B cell (primary cell): ENCODE measurements at regions not wholly inside any gene's neighbourhood (a gene's known extent, or its start where the extent isn't known, plus 50 kb on each side); places are given as distances from the start of the nearest gene placed in this dataset.
"Not testable (repeated sequence)": the region's sequence is repeated elsewhere in the genome, so short reads cannot be mapped to it uniquely, and the experiment has no call there.

Source experiments
- ATAC-seq: fragments of 200-7000 bp; cut with Tn5 transposase; one replicate; pipeline ENCODE4 v1.10.0; 2021; ENCODE audit warnings: low read depth, mild to moderate bottlenecking, moderate number of reproducible peaks, moderate library complexity
- CTCF ChIA-PET: fragments of 350-600 bp; sonication (Branson Sonifier 250); formaldehyde crosslinking; loops from one replicate; lab custom pipeline; 2021; ENCODE audit warnings: antibody characterized with exemption, inconsistent platforms; lab: Charles Lee
- POLR2A ChIA-PET: fragments of 350-600 bp; sonication (Branson Sonifier 250); formaldehyde crosslinking; loops from one replicate; lab custom pipeline; 2021; ENCODE audit warnings: antibody characterized with exemption; lab: Charles Lee
- DNase-seq: peaks from one replicate; pipeline ENCODE4 v3.0.0; 2013
- H2AFZ ChIP-seq: 2 replicates; pipeline ENCODE4 v1.6.1; 2012; ENCODE audit warnings: mild to moderate bottlenecking, low read depth, low read length; ENCODE audit not compliant: insufficient read depth, poor library complexity, severe bottlenecking
- H3K27ac ChIP-seq, 2 donors: 1 replicate in 1 of 2; 2 replicates in 1 of 2; pipeline ENCODE4 v1.5.1; 2012 to 2013; ENCODE audit warnings: low read length in 2 of 2, mild to moderate bottlenecking in 2 of 2, moderate library complexity in 1 of 2
- H3K27me3 ChIP-seq, 4 experiments: fragments of 200-600 bp in 1 of 4; sonication (generic) in 1 of 4; replicated peaks in 1 of 4; 1 replicate in 2 of 4; 2 replicates in 2 of 4; pipeline versions ENCODE4 v1.6.1 to v1.7.0; 2013 to 2016; ENCODE audit warnings: low read length in 3 of 4, mild to moderate bottlenecking in 2 of 4, mixed read lengths in 1 of 4, moderate library complexity in 1 of 4; ENCODE audit not compliant: insufficient read depth in 4 of 4, control insufficient read depth in 3 of 4; ENCODE audit errors: control extremely low read depth in 1 of 4
- H3K36me3 ChIP-seq, 2 experiments: replicated peaks in 1 of 2; 1 replicate in 1 of 2; 2 replicates in 1 of 2; pipeline versions ENCODE4 v1.6.1 to v1.7.1; 2013; ENCODE audit warnings: low read length in 1 of 2; ENCODE audit not compliant: insufficient read depth in 2 of 2, control insufficient read depth in 1 of 2; ENCODE audit errors: control extremely low read depth in 1 of 2, extremely low read depth in 1 of 2
- H3K4me1 ChIP-seq, 2 donors: fragments of 200-600 bp in 1 of 2; sonication (generic) in 1 of 2; 1 replicate in 1 of 2; 2 replicates in 1 of 2; pipeline versions ENCODE4 v1.5.1 to v1.6.1; 2013 to 2017; ENCODE audit warnings: low read length in 2 of 2; ENCODE audit not compliant: control insufficient read depth in 2 of 2, insufficient read depth in 2 of 2
- H3K4me2 ChIP-seq: replicated peaks from 2 replicates; pipeline ENCODE3; 2012; ENCODE audit warnings: mild to moderate bottlenecking, low read depth, low read length; ENCODE audit not compliant: poor library complexity, severe bottlenecking
- H3K4me3 ChIP-seq, 5 experiments: fragments of 200-600 bp in 1 of 5; sonication (generic) in 1 of 5; 1 replicate in 3 of 5; 2 replicates in 2 of 5; pipeline versions ENCODE4 v1.5.1 to v1.7.0; 2011 to 2016; ENCODE audit warnings: low read length in 4 of 5, mild to moderate bottlenecking in 4 of 5, low read depth in 2 of 5, control low read depth in 1 of 5, moderate library complexity in 1 of 5; ENCODE audit not compliant: insufficient read depth in 1 of 5; ENCODE audit errors: control extremely low read depth in 1 of 5, extremely low read depth in 1 of 5
- H3K79me2 ChIP-seq: fragments of 200-600 bp; sonication (generic); one replicate; pipeline ENCODE4 v1.6.0; 2016; ENCODE audit warnings: low read length; ENCODE audit not compliant: control insufficient read depth, insufficient read depth
- H3K9ac ChIP-seq: fragments of 200-600 bp; sonication (generic); 2 replicates; pipeline ENCODE4 v1.6.1; 2017; ENCODE audit warnings: mild to moderate bottlenecking, low read length, moderate library complexity
- H3K9me3 ChIP-seq, 3 donors: one replicate each; pipeline versions ENCODE4 v1.6.1 to v1.7.1; 2013; ENCODE audit warnings: low read length in 2 of 3; ENCODE audit not compliant: control insufficient read depth in 2 of 3, insufficient read depth in 1 of 3; ENCODE audit errors: control extremely low read depth in 1 of 3
- H4K20me1 ChIP-seq: 2 replicates; pipeline ENCODE4 v1.6.0; 2012; ENCODE audit warnings: mild to moderate bottlenecking, low read length; ENCODE audit not compliant: insufficient read depth, control insufficient read depth, poor library complexity, severe bottlenecking
- H3K27ac Mint-ChIP-seq: one replicate; pipeline ENCODE4 v1.8.0; 2021; ENCODE audit warnings: mixed read lengths
- H3K27me3 Mint-ChIP-seq: one replicate; pipeline ENCODE4 v1.8.0; 2021; ENCODE audit warnings: mixed read lengths
- H3K4me1 Mint-ChIP-seq: one replicate; pipeline ENCODE4 v1.8.0; 2021; ENCODE audit warnings: mixed read lengths
- H3K4me3 Mint-ChIP-seq: one replicate; pipeline ENCODE4 v1.8.0; 2021; ENCODE audit warnings: mixed read lengths
- H3K9me3 Mint-ChIP-seq: one replicate; pipeline ENCODE4 v1.8.0; 2022; ENCODE audit warnings: mixed read lengths; ENCODE audit not compliant: insufficient read depth
- CTCF ChIP-seq: fragments of 200-600 bp; IDR thresholded peaks from one replicate; pipeline ENCODE4 v1.8.0; 2022; ENCODE audit warnings: antibody characterized with exemption, mild to moderate bottlenecking
- EZH2 ChIP-seq: IDR thresholded peaks from 2 replicates; pipeline ENCODE4 v1.6.1; 2012; ENCODE audit warnings: borderline replicate concordance, low read depth, mild to moderate bottlenecking, moderate library complexity, low read length; ENCODE audit not compliant: insufficient read depth, poor library complexity, severe bottlenecking
- WGBS: methylation state at CpG from one replicate; pipeline ENCODE4 v1.1.5; 2013; ENCODE audit warnings: missing lambda C conversion rate; ENCODE audit not compliant: insufficient coverage; 5-methylcytosine and 5-hydroxymethylcytosine counted together
- intact Hi-C: fragments of 100-400 bp; cut with micrococcal nuclease; formaldehyde crosslinking; loops from one replicate; pipeline ENCODE4 v1.10.0; 2022

GRCh38 chr7:76129836-76130235, 71.9 kb upstream of the SRRM3 start:
- Histone ChIP-seq H3K27ac (no peak overlapping the region), H3K4me3 (no peak overlapping the region), H4K20me1 (no peaks in the 10 kb centered on the region), H3K27me3 (no peaks in the 10 kb centered on the region), H3K4me1 (peaks cover 0 to 6% of the 10 kb centered on the region in 2 donors), H3K79me2 (no peaks in the 10 kb centered on the region), H3K9me3 (no peaks in the 10 kb centered on the region), H3K9ac (no peak overlapping the region), H2AFZ (no peak overlapping the region), H3K4me2 (no peak overlapping the region), H3K36me3 (no peaks in the 10 kb centered on the region)
- DNase-seq (no peak), ATAC-seq (no peak)
- Mint-ChIP-seq H3K9me3 (no peaks in the 10 kb centered on the region), H3K27ac (no peak overlapping the region), H3K27me3 (peaks cover 42% of the 10 kb centered on the region), H3K4me3 (no peak overlapping the region), H3K4me1 (peaks cover 8% of the 10 kb centered on the region)
- ChIA-PET POLR2A (no interaction called here), CTCF (interaction anchor here (1.3 kb wide), 1 partner anchor 264 kb away, joined by 3 read pairs; no protein-coding TSS in a partner anchor)
- intact Hi-C loops: no loop called here
- TF ChIP-seq CTCF: no peak
- no peak for TF ChIP-seq EZH2
- 92% methylated on average over 6 of the region's 8 CpGs for WGBS

DNA sequence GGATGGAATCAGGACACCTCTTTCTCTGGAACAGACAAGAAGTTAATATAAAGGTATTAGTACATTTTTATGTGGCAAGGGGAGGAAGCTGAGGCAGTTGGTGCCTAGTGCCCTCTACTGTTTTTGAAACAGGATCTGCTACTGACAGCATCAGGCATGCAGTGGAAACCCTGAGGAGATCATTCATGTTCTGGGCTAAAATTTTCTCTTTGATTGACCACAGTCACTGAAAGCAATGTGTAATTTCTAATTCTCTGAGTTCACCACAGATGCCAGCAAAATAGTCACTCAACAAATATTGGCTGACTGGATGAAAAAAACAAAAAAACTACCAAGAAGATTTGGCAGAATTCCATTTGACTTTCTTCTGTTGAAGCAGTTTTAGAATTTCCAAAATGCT, 71.0 kb upstream of the SRRM3 start:
- H3K4me1 Mint-ChIP-seq, H3K9ac ChIP-seq, H3K27me3 ChIP-seq, DNase-seq, H3K4me1 ChIP-seq, H3K9me3 ChIP-seq, H3K9me3 Mint-ChIP-seq, H3K4me2 ChIP-seq, ATAC-seq, H3K36me3 ChIP-seq, H3K4me3 Mint-ChIP-seq, H4K20me1 ChIP-seq, H3K4me3 ChIP-seq, H3K79me2 ChIP-seq, POLR2A ChIA-PET, H3K27ac ChIP-seq, H2AFZ ChIP-seq, H3K27ac Mint-ChIP-seq, intact Hi-C loops: not testable (repeated sequence)
- CTCF ChIA-PET: interaction anchor here (1.3 kb wide), 1 partner anchor 265 kb away, joined by 3 read pairs; no protein-coding TSS in a partner anchor
- H3K27me3 Mint-ChIP-seq: peaks cover 48% of the 10 kb centered on the region

DNA sequence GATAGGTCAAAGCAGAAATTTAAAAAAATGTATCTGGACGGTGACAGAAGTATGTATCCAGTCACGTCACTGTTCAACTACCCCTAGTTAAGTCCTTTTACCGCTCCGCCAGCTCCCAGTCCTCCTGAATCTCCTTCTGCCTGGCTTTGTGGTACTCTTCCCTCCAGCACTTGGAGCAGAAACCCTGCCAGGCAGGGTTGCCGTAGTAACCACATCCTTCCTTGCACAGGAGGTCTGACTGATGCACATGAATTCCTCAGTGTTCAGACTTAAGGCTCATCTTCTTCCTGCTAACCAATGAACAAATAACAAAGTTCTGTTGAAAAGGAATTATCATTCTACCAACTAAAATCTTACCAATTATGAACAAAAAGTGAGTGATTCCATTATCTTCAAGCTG, 69.8 kb upstream of the SRRM3 start:
- H3K27ac Mint-ChIP-seq, ATAC-seq, H3K27me3 ChIP-seq, POLR2A ChIA-PET, H2AFZ ChIP-seq, H3K36me3 ChIP-seq, H3K9ac ChIP-seq, H3K9me3 ChIP-seq, H3K4me3 Mint-ChIP-seq, H3K4me2 ChIP-seq, H3K4me3 ChIP-seq, H3K4me1 ChIP-seq, H4K20me1 ChIP-seq, H3K27ac ChIP-seq, H3K79me2 ChIP-seq, DNase-seq, H3K4me1 Mint-ChIP-seq, intact Hi-C loops, H3K9me3 Mint-ChIP-seq, CTCF ChIA-PET: not testable (repeated sequence)
- 59% methylated on average over 5 of the region's 5 CpGs for WGBS
- H3K27me3 Mint-ChIP-seq: peaks cover 54% of the 10 kb centered on the region
